ENCODE measurements at regions not wholly inside any gene's neighbourhood (a gene's known extent, or its start where the extent isn't known, plus 50 kb on each side); places are given as distances from the start of the nearest gene placed in this dataset.

GRCh38 chr5:165425594-165425993 lies 1920.2 kb downstream of the MAT2B start:
- Mint-ChIP-seq H3K4me3 (no peak overlapping the region), H3K27ac (no peak overlapping the region), H3K9me3 (peaks cover 6% of the 10 kb centered on the region), H3K27me3 (ENCODE audit: low read depth) (no peaks in the 10 kb centered on the region), H3K4me1 (peaks cover 13% of the 10 kb centered on the region), H3K36me3 (no peaks in the 10 kb centered on the region)
- ATAC-seq = no peak
- no peak for DNase-seq (ENCODE audit: low spot score)
- ChIA-PET POLR2A (no interaction called here), CTCF (no interaction called here)
- TF ChIP-seq AFF4 (CRISPR knock-in tag; IDR thresholded peaks at IDR 0.05; ENCODE audit: borderline replicate concordance) (no peak), FOXP4 (CRISPR knock-in tag; IDR thresholded peaks at IDR 0.05) (no peak), FOXJ3 (CRISPR knock-in tag; IDR thresholded peaks at IDR 0.05; ENCODE audit: borderline replicate concordance) (no peak), ZNF317 (CRISPR knock-in tag; IDR thresholded peaks at IDR 0.05; ENCODE audit: borderline replicate concordance, low read depth) (no peak), ZNF281 (CRISPR knock-in tag; IDR thresholded peaks at IDR 0.05) (no peak), E2F4 (CRISPR knock-in tag; IDR thresholded peaks at IDR 0.05; ENCODE audit: borderline replicate concordance, low read depth) (no peak), ESRRA (CRISPR knock-in tag; IDR thresholded peaks at IDR 0.05; ENCODE audit: borderline replicate concordance) (no peak), ZBTB43 (CRISPR knock-in tag; IDR thresholded peaks at IDR 0.05) (no peak), OVOL2 (CRISPR knock-in tag; IDR thresholded peaks at IDR 0.05; ENCODE audit: borderline replicate concordance) (no peak), NFYB (CRISPR knock-in tag; conservative IDR thresholded peaks at IDR 0.05; ENCODE audit: low read depth) (no peak)

- POLR2A ChIA-PET = no interaction called here
- ATAC-seq (no peak), DNase-seq (ENCODE audit: low spot score) (no peak)
- Mint-ChIP-seq H3K27me3 (ENCODE audit: low read depth) (no peaks in the 10 kb centered on the region), H3K9me3 (peaks cover 19% of the 10 kb centered on the region), H3K36me3 (peaks cover 11% of the 10 kb centered on the region), H3K4me3 (no peak overlapping the region), H3K4me1 (no peaks in the 10 kb centered on the region), H3K27ac (no peak overlapping the region)
- TF ChIP-seq MAX (CRISPR knock-in tag; IDR thresholded peaks at IDR 0.05) (no peak), ZBTB43 (CRISPR knock-in tag; IDR thresholded peaks at IDR 0.05) (no peak), E2F4 (CRISPR knock-in tag; IDR thresholded peaks at IDR 0.05; ENCODE audit: borderline replicate concordance, low read depth) (no peak), SOX15 (CRISPR knock-in tag; IDR thresholded peaks at IDR 0.05) (no peak), JUN (CRISPR knock-in tag; IDR thresholded peaks at IDR 0.05) (no peak), STAT6 (CRISPR knock-in tag; conservative IDR thresholded peaks at IDR 0.05; ENCODE audit: low read depth) (no peak), NR2C2 (CRISPR knock-in tag; IDR thresholded peaks at IDR 0.05) (no peak)
- CTCF ChIA-PET = interaction anchor here (0.9 kb wide), 1 partner anchor 9 kb away, joined by 4 read pairs; no protein-coding TSS in a partner anchor
These were observed 1943.3 kb downstream of the MAT2B start for GRCh38 chr5:165448753-165449152.
